H9 (cell line): ENCODE measurements at regions not wholly inside any gene's neighbourhood (a gene's known extent, or its start where the extent isn't known, plus 50 kb on each side); places are given as distances from the start of the nearest gene placed in this dataset.

Experiments
- DNase-seq: peaks from one replicate; pipeline ENCODE4 v3.0.0-alpha.2; 2017
- H2AFZ ChIP-seq: one replicate; pipeline ENCODE4 v1.6.1; 2013; ENCODE audit warnings: mild to moderate bottlenecking, low read length, control low read depth, moderate library complexity
- H2AK5ac ChIP-seq: 2 replicates; pipeline ENCODE4 v1.6.1; 2013; ENCODE audit warnings: low read length, control low read depth, mixed read lengths; ENCODE audit not compliant: insufficient read length
- H2BK120ac ChIP-seq: one replicate; pipeline ENCODE4 v1.6.1; 2013; ENCODE audit warnings: low read depth, mild to moderate bottlenecking, low read length, control low read depth, inconsistent platforms; ENCODE audit not compliant: poor library complexity, severe bottlenecking
- H2BK12ac ChIP-seq: 2 replicates; pipeline ENCODE4 v1.6.1; 2013; ENCODE audit warnings: low read length, control low read depth, mixed read lengths, low read depth; ENCODE audit not compliant: insufficient read length
- H2BK15ac ChIP-seq: 2 replicates; pipeline ENCODE4 v1.6.1; 2013; ENCODE audit warnings: low read depth, low read length, control low read depth
- H2BK20ac ChIP-seq: one replicate; pipeline ENCODE4 v1.6.1; 2013; ENCODE audit warnings: low read depth, mild to moderate bottlenecking, low read length, control low read depth, inconsistent platforms; ENCODE audit not compliant: poor library complexity, severe bottlenecking
- H2BK5ac ChIP-seq: 2 replicates; pipeline ENCODE4 v1.6.1; 2013; ENCODE audit warnings: low read length, control low read depth, mixed read lengths; ENCODE audit not compliant: insufficient read length
- H3K14ac ChIP-seq: 2 replicates; pipeline ENCODE4 v1.6.1; 2013; ENCODE audit warnings: low read length, control low read depth; ENCODE audit not compliant: insufficient read depth
- H3K18ac ChIP-seq: 2 replicates; pipeline ENCODE4 v1.6.1; 2013; ENCODE audit warnings: low read depth, mild to moderate bottlenecking, mixed read lengths, low read length, control low read depth; ENCODE audit not compliant: insufficient read length
- H3K23ac ChIP-seq: 2 replicates; pipeline ENCODE4 v1.6.1; 2013; ENCODE audit warnings: low read length, control low read depth, mixed read lengths, low read depth; ENCODE audit not compliant: insufficient read length
- H3K23me2 ChIP-seq: 2 replicates; pipeline ENCODE4 v1.6.1; 2013; ENCODE audit warnings: low read depth, mild to moderate bottlenecking, mixed read lengths, low read length, control low read depth; ENCODE audit not compliant: insufficient read length, poor library complexity, severe bottlenecking
- H3K27ac ChIP-seq: 2 replicates; pipeline ENCODE4 v1.5.1; 2013; ENCODE audit warnings: low read length, control low read depth, mixed read lengths, low read depth; ENCODE audit not compliant: insufficient read length
- H3K27me3 ChIP-seq: 2 replicates; pipeline ENCODE4 v1.6.1; 2013; ENCODE audit warnings: low read length, control low read depth, inconsistent platforms; ENCODE audit not compliant: insufficient read depth
- H3K4ac ChIP-seq: 2 replicates; pipeline ENCODE4 v1.6.1; 2013; ENCODE audit warnings: low read depth, mild to moderate bottlenecking, control low read depth, inconsistent platforms, low read length, moderate library complexity
- H3K4me1 ChIP-seq: 2 replicates; pipeline ENCODE4 v1.6.1; 2013; ENCODE audit warnings: low read length, control low read depth, inconsistent platforms; ENCODE audit not compliant: insufficient read depth
- H3K4me2 ChIP-seq: 2 replicates; pipeline ENCODE4 v1.6.1; 2013; ENCODE audit warnings: low read length, control low read depth, mixed read lengths; ENCODE audit not compliant: insufficient read length, insufficient read depth
- H3K56ac ChIP-seq: 2 replicates; pipeline ENCODE4 v1.6.1; 2013; ENCODE audit warnings: low read depth, mild to moderate bottlenecking, mixed read lengths, low read length, control low read depth; ENCODE audit not compliant: insufficient read length
- H3K79me1 ChIP-seq: 2 replicates; pipeline ENCODE4 v1.6.1; 2013; ENCODE audit warnings: low read depth, mild to moderate bottlenecking, moderate library complexity, low read length, control low read depth, inconsistent platforms; ENCODE audit not compliant: insufficient read depth, poor library complexity, severe bottlenecking
- H3K79me2 ChIP-seq: 2 replicates; pipeline ENCODE4 v1.6.1; 2013; ENCODE audit warnings: low read length, control low read depth, inconsistent platforms; ENCODE audit not compliant: insufficient read depth
- H3K9ac ChIP-seq: 2 replicates; pipeline ENCODE4 v1.6.1; 2013; ENCODE audit warnings: low read length, control low read depth, mixed read lengths; ENCODE audit not compliant: insufficient read length; ENCODE audit errors: extremely low read depth
- H3K9me3 ChIP-seq: one replicate; pipeline ENCODE4 v1.6.1; 2013; ENCODE audit warnings: low read depth, low read length, inconsistent platforms; ENCODE audit not compliant: control insufficient read depth
- H3T11ph ChIP-seq: one replicate; pipeline ENCODE4 v1.6.1; 2013; ENCODE audit warnings: mild to moderate bottlenecking, low read length, control low read depth, inconsistent platforms
- H4K20me1 ChIP-seq: one replicate; pipeline ENCODE4 v1.6.1; 2013; ENCODE audit not compliant: control insufficient read depth, insufficient read length, insufficient read depth
- H4K5ac ChIP-seq: 2 replicates; pipeline ENCODE4 v1.6.1; 2013; ENCODE audit warnings: low read depth, mild to moderate bottlenecking, mixed read lengths, low read length, control low read depth; ENCODE audit not compliant: insufficient read length
- H4K8ac ChIP-seq: replicated peaks from 2 replicates; pipeline ENCODE4 v1.6.1; 2013; ENCODE audit warnings: low read length, control low read depth, mixed read lengths, low read depth; ENCODE audit not compliant: insufficient read length
- H4K91ac ChIP-seq: 2 replicates; pipeline ENCODE4 v1.6.1; 2013; ENCODE audit warnings: low read depth, mild to moderate bottlenecking, moderate library complexity, mixed read lengths, low read length, control low read depth; ENCODE audit not compliant: insufficient read length
- H3K27ac Mint-ChIP-seq, 3 experiments: 2 replicates in 2 of 3; 3 replicates in 1 of 3; pipeline ENCODE4 v1.8.0; 2020 to 2021; ENCODE audit warnings: mixed read lengths in 3 of 3, mild to moderate bottlenecking in 1 of 3, moderate library complexity in 1 of 3
- H3K27me3 Mint-ChIP-seq: 2 replicates; pipeline ENCODE4 v1.8.0; 2021; ENCODE audit warnings: low read depth, mild to moderate bottlenecking, moderate library complexity, mixed read lengths
- H3K36me3 Mint-ChIP-seq, 3 experiments: 2 replicates in 2 of 3; 3 replicates in 1 of 3; pipeline ENCODE4 v1.8.0; 2020 to 2021; ENCODE audit warnings: low read depth in 3 of 3, mixed read lengths in 3 of 3; ENCODE audit not compliant: insufficient read depth in 1 of 3
- H3K4me1 Mint-ChIP-seq, 2 experiments: 2 replicates each; pipeline ENCODE4 v1.8.0; 2020; ENCODE audit warnings: mixed read lengths in 2 of 2
- H3K4me3 Mint-ChIP-seq, 2 experiments: 2 replicates in 1 of 2; 3 replicates in 1 of 2; pipeline ENCODE4 v1.8.0; 2020 to 2021; ENCODE audit warnings: mild to moderate bottlenecking in 2 of 2, mixed read lengths in 2 of 2, moderate library complexity in 1 of 2
- H3K9me3 Mint-ChIP-seq, 2 experiments: 2 replicates in 1 of 2; 3 replicates in 1 of 2; pipeline ENCODE4 v1.8.0; 2020; ENCODE audit warnings: mild to moderate bottlenecking in 2 of 2, mixed read lengths in 2 of 2, moderate library complexity in 1 of 2
- TF ChIP-seq, protein P1 (sequence below): fragments of 200-600 bp; sonication (generic); conservative IDR thresholded peaks from 3 replicates; pipeline ENCODE4 v1.8.0; 2021; ENCODE audit warnings: antibody characterized with exemption, mild to moderate bottlenecking

DNA sequence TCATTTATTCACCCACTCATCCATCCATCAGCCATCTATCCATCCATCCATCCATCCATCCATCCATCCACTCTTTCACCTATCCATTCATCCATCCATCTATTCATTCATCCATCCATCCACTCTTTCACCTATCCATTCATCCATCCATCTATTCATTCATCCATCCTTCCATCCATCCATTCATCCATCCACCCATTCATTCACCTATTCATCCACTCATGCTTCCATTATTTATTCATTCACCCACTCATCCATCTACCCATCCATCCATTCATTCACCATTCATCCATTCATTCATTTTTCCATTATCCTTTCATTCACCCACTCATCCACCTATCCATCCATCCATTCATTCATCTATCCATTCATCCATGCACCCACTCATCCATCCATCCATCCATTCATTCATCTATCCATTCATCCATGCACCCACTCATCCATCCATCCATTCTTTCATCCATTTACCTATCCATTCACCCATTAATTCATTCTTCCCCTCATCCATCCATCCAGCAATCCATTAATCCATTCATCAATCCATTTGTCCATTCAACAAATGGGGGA lies 360.9 kb downstream of the ADGRD1 start:
- H3K4me1 Mint-ChIP-seq, result peaks cover 34 to 41% of the 10 kb centered on the region in 2 experiments

More for the DNA sequence above, 360.9 kb downstream of the ADGRD1 start:
- Histone ChIP-seq H2BK15ac (no peak overlapping the region), H3K4me2 (no peak overlapping the region), H4K20me1 (no peaks in the 10 kb centered on the region), H3K56ac (no peak overlapping the region), H3K4me1 (peaks cover 3% of the 10 kb centered on the region; the same call in 1 of the 2 replicates), H3K23ac (no peak overlapping the region), H2BK120ac (no peak overlapping the region), H3K27me3 (no peaks in the 10 kb centered on the region; the same call in 1 of the 2 replicates), H3K79me2 (no peaks in the 10 kb centered on the region), H4K91ac (no peak overlapping the region), H4K8ac (no peak overlapping the region), H2BK12ac (no peak overlapping the region), H2BK5ac (no peak overlapping the region), H3K27ac (no peak overlapping the region), H3K23me2 (no peaks in the 10 kb centered on the region), H4K5ac (no peak overlapping the region), H3K18ac (no peak overlapping the region), H3K9ac (no peak overlapping the region), H2AK5ac (no peak overlapping the region), H3K14ac (no peak overlapping the region), H3K79me1 (no peaks in the 10 kb centered on the region), H2AFZ (no peak overlapping the region), H3K4ac (no peak overlapping the region), H3T11ph (no peak overlapping the region), H3K9me3 (no peaks in the 10 kb centered on the region), H2BK20ac (no peak overlapping the region)
- no peak overlapping the region for H3K4me3 Mint-ChIP-seq
- DNase-seq, result no peak
- peaks cover 11% of the 10 kb centered on the region for H3K27me3 Mint-ChIP-seq
- H3K36me3 Mint-ChIP-seq, result peaks cover 9 to 30% (median 18%) of the 10 kb centered on the region in 3 experiments
- no peak overlapping the region for H3K27ac Mint-ChIP-seq
- TF ChIP-seq, protein P1, sequence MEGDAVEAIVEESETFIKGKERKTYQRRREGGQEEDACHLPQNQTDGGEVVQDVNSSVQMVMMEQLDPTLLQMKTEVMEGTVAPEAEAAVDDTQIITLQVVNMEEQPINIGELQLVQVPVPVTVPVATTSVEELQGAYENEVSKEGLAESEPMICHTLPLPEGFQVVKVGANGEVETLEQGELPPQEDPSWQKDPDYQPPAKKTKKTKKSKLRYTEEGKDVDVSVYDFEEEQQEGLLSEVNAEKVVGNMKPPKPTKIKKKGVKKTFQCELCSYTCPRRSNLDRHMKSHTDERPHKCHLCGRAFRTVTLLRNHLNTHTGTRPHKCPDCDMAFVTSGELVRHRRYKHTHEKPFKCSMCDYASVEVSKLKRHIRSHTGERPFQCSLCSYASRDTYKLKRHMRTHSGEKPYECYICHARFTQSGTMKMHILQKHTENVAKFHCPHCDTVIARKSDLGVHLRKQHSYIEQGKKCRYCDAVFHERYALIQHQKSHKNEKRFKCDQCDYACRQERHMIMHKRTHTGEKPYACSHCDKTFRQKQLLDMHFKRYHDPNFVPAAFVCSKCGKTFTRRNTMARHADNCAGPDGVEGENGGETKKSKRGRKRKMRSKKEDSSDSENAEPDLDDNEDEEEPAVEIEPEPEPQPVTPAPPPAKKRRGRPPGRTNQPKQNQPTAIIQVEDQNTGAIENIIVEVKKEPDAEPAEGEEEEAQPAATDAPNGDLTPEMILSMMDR, result no peak
- H3K9me3 Mint-ChIP-seq, result peaks cover 28 to 32% of the 10 kb centered on the region in 2 experiments
